GM18909 (cell line): ENCODE measurements at regions not wholly inside any gene's neighbourhood (a gene's known extent, or its start where the extent isn't known, plus 50 kb on each side); places are given as distances from the start of the nearest gene placed in this dataset.

ENCODE experiments used
- ATAC-seq: cut with Tn5 transposase; IDR thresholded peaks from one replicate; pipeline ENCODE4 v1.9.1; 2021; ENCODE audit warnings: mild to moderate bottlenecking; ENCODE audit not compliant: unreplicated experiment, poor library complexity

- ATAC-seq: no peak
Observed at GRCh38 chr4:96844858-96845490, 1005.1 kb downstream of the PDHA2 start.

DNA sequence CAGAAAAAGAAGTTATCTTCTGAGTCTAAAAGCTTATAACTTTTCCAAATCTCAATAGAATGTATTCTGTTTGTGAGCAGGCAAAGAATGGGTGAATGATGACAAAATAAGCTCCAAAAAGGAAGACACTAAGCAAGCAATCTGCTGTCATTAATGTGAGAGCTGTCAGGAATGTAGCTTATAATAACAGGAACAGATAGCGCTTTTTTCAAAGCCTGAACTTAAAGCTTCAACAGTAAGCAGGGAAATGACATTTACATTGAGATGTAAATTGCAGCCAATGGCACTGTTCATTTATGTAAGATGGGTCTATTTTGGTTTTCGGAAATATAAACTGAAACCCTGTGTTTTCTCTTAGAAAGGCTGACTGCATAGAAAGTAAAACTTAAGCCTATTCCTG, 1005.9 kb downstream of the PDHA2 start:
- no peak for ATAC-seq

DNA sequence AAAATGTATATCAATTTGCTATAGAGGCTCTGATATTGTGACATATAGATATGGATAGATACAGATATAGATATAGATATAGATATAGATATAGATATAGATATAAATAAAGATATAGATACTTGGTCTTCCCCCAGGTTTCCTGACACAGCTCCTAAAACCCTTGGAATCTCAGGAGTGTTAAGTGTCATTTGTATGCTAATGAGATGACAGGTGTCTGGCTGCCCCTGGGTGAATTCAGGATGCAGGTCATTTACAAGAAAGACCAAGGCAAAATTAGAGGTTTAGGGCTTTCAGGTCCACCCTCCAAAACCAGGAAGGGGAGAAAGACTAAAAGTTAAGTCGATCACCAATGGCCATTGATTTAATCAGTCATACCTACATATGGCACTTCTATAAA, 1034.8 kb downstream of the PDHA2 start:
- ATAC-seq: no peak

DNA sequence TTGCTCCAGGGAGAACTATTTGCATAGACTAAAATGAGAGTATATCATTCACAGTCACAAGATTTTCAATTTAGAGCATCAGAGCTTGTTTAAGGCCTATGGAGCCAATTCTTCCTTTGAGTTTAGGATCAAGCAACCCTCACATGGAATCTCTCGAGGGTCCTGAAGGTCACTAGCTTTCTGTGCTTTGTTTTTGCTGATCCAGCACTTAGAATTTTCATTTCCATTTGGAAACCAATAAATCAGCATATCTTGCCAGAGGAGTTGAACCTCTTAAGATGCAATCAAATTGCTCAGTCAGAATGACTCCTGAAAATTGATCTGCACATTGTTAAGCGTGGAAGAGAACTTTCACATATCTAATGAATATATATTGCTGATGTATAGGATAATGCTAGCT, 1039.6 kb downstream of the PDHA2 start:
- ATAC-seq: no peak

- no peak for ATAC-seq
Observed at GRCh38 chr4:96887857-96888256, 1048.0 kb downstream of the PDHA2 start.

DNA sequence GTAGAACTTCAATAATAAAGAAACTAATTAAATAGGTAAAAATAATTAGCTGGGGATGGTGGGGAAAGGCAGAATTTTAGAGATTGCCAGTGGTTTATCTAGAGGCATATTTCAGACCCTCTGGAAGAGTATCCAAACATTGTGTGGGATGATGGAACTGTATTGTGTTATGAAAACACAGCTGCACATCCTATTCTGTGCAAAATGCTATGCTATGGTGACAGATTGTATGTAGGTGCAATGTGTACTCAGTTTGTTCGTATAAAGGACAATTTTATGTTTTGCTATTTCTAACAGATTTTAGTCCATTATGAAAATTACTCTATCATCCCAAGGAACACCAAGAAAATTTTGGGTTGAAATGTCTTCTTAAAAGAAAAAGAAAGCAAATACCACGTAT, 1054.7 kb downstream of the PDHA2 start:
- ATAC-seq: no peak

DNA sequence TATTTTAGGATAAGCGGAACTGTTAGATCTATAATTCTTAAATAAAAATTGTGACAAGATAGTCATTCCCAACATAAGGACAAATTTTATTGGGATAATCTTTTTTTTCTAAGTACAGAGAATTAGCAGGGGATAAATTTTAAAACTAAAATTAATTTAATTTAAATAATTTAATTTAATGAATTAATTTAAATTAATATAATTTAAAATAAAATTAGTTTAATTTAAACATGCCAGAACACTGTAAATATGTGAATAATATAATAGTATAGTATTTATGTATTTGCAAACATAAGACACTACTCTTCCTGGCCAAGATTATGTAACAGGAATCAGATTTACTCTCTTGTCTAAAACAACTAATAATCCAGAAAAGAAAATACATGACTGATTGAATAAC, 1055.9 kb downstream of the PDHA2 start:
- ATAC-seq: no peak

GRCh38 chr4:96912716-96913115, 1072.8 kb downstream of the PDHA2 start:
- no peak for ATAC-seq

DNA sequence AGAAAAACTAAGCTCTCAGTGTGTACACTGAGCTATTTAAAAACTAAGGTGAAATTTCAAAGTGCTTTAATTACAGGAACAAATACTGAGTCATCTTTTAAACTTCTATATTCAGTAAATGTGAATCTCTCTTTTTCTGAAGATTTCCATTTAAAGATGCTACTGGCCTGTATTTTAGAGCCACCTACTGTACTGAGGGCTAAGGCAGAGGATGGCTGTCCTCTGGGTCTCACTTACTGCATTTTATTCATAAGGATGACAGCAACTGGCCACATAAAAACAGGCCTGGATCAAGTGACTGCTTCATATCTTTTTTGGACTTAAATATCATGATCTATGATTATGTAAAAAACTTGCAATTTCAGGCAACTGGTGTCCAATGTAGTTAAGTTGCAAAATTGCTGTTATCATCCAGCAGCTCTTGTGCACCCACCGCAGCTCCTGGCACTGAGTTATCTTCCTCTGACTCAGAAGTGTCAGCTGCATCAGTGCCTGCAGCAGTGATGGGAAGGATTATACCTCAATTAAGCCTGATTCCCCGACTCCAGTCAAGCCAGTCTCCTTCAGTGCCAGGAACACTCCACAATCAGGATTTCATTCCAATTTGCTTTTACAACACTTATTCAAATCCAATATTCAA, 1073.7 kb downstream of the PDHA2 start:
- no peak for ATAC-seq

DNA sequence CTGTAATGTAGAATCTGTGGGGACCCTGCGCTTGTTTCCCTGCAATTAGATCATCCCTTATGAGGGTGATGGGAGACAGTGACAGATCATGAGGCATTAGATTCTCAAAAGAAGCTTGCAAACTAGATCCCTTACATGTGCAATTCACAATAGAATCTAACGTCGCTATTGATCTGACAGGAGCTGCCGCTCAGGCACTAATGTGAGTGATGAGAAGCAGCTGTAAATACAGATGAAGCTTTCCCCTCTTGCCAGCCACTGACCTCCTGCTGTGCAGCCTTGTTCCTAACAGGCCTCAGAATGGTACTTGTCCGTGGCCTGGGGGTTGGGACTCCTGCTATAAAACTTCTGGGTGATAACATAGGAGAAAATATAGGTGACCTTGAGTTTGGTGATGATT, 1076.8 kb downstream of the PDHA2 start:
- ATAC-seq: no peak

DNA sequence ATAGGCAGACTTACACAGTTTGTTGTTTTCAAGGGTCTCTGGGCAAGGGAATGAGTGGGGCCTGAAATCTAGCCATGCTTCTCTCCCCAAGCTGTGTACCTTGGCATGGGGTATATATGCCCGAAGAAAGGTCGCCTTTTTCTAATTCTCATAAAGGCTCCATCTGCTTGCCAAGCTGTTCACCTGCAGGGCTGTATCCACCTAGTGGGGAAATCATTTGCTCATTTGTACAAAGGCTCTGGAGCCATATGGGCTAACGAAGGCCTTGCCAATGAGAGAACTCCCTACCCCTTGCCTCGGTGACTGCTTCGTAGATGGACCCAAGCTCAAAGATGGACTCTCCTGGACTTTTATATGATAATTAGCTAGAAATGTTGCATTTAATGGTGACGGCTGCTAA, 1097.0 kb downstream of the PDHA2 start:
- ATAC-seq: no peak

DNA sequence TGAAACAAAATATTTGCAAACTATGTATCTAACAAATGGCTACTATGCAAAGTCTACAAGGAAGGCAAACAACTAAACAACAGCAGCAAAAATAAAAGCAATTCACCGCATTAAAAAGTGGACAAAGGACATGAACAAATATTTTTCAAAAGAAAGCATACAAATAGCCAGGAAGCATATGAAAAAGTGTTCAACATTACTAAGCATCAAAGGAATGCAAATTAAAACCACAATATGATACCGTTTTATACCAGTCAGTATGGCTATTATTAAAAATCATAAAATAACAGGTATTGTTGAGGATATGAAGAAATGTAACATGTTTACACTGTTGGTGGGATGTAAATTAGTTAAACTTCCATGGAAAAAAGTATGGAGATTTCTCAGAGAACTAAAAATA, 1106.7 kb downstream of the PDHA2 start:
- no peak for ATAC-seq

- no peak for ATAC-seq
Observed at GRCh38 chr4:96952610-96953009, 1112.7 kb downstream of the PDHA2 start.

DNA sequence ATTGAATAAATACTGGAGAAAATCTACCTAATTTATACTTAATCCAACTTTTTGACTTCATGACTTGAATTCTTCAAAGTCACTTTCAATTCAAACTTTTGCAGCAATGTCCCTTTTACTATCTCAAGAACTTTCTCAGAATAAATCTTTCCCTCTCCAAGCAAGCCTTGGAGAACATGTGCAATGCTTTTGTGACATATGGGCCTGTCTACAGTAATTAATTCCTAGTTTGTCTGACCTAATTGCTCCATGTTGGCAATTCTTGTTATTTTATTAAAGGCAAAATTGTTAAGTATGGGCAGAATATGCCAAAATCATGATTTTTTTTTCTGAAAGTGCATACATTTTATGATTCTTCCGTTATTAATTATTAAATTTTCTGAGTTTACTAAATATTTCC, 1115.3 kb downstream of the PDHA2 start:
- no peak for ATAC-seq

GRCh38 chr4:96955691-96956090, 1115.8 kb downstream of the PDHA2 start:
- ATAC-seq: no peak

DNA sequence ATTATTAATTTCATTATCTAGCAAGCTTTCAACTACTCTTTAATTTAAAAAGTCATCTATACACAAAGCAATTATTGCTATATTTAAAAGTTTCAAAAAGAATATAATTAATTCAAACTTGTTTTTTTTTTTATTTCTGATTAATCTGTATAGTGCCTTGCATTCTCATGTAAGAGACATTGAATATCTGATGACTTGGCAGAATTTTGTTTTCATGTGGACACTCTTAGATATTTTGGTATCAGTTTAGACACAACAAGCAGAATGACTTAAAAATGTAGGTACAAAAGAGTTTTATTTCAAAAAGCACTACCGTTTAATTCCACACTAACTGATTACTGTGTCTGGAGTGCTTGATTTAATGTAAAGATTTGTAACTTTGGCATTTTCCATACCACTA, 1129.6 kb downstream of the PDHA2 start:
- ATAC-seq: no peak

GRCh38 chr4:96972920-96973319, 1133.0 kb downstream of the PDHA2 start:
- ATAC-seq: no peak

- no peak for ATAC-seq
Observed at GRCh38 chr4:96974295-96974694, 1134.4 kb downstream of the PDHA2 start.

DNA sequence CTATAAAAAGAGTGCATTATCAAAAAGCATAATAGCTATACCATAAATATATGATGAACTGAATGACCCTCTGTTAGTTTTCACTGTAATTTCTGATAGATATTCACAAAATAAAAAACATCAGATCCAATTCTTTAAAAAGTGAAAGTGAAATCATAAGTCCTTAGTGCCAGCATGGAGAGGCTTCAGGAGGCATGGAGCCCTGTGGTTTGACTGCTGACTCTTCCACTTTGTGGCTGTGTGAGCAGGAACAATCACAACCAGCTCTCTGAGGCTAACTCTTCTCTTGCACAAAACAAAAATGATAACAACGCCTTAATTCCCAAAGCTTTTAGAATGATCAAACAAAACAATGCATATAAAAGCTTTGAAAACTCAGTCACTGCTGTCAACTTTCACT, 1143.9 kb downstream of the PDHA2 start:
- no peak for ATAC-seq

- no peak for ATAC-seq
Observed at GRCh38 chr4:96986816-96987215, 1146.9 kb downstream of the PDHA2 start.

DNA sequence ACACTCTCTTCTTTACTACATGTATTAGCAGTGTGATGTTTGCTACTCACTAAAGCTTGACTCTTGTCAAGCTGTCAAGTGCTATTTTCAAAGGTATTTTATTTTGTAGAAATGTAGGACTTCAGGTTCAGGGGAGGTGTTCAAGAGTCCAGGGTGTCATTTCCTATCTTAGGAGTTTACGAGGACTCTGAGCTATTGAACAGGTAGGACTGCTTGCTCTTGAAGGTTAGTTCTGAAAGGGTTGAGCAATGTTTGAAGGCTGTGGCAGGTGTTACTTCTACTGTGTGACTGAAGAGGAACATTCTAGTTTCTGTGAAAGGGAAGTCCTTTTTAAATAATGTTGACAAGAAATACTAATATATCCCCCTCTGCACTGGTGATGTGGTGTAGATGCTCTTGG, 1151.2 kb downstream of the PDHA2 start:
- no peak for ATAC-seq

DNA sequence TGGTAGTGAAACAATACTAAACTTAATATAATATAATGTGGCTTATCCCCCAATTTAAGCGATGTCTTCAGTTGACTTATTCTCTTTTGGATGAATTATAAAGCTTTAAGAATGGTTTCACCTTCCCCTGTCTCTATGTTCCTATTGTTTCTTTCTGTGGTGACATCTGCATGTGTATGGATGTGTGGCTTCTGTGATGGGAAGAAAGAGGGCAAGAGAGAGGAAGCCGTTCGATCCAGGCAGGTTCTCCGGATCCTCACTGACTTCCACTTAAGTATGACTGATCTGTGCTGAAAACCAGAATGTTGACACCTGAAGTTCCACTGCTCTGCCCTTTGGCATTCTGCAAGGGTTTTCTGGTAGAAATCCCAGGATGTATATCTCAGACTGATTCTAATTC, 1150.8 kb downstream of the STPG2 start:
- no peak for ATAC-seq
